OCI-LY3 (cell line): ENCODE measurements at regions not wholly inside any gene's neighbourhood (a gene's known extent, or its start where the extent isn't known, plus 50 kb on each side); places are given as distances from the start of the nearest gene placed in this dataset.

Source experiments
- H2AFZ ChIP-seq: fragments of 200-600, 300-600 bp; shearing (Covaris generic); 2 replicates; pipeline ENCODE4 v1.6.0; 2014; ENCODE audit warnings: antibody characterized with exemption, low read depth, low read length
- H3K27ac ChIP-seq: fragments of 200-600, 300-600 bp; sonication (generic); 2 replicates; pipeline ENCODE4 v1.5.1; 2014; ENCODE audit warnings: mild to moderate bottlenecking, low read length, moderate library complexity, mixed read lengths
- H3K27me3 ChIP-seq: fragments of 200-600, 300-600 bp; sonication (generic); 2 replicates; pipeline ENCODE4 v1.6.1; 2014; ENCODE audit warnings: low read depth, low read length, mixed read lengths
- H3K36me3 ChIP-seq: fragments of 200-600, 300-600 bp; sonication (generic); replicated peaks from 2 replicates; pipeline ENCODE3; 2014; ENCODE audit warnings: low read depth, low read length, mixed read lengths
- H3K4me1 ChIP-seq: fragments of 300-600, 200-600 bp; sonication (generic); 2 replicates; pipeline ENCODE4 v1.6.1; 2014; ENCODE audit warnings: low read length, mixed read lengths
- H3K4me2 ChIP-seq: fragments of 200-600, 300-600 bp; sonication (generic); 2 replicates; pipeline ENCODE4 v1.6.1; 2014; ENCODE audit warnings: low read length, mixed read lengths
- H3K4me3 ChIP-seq: fragments of 300-600, 200-600 bp; sonication (generic); 2 replicates; pipeline ENCODE4 v1.5.1; 2014; ENCODE audit warnings: antibody characterized with exemption, mild to moderate bottlenecking, low read length, moderate library complexity
- H3K79me2 ChIP-seq: fragments of 300-600, 200-600 bp; shearing (Covaris generic); 2 replicates; pipeline ENCODE4 v1.6.1; 2014; ENCODE audit warnings: mild to moderate bottlenecking, low read length, mixed read lengths
- H3K9ac ChIP-seq: fragments of 300-600, 200-600 bp; shearing (Covaris generic); 2 replicates; pipeline ENCODE4 v1.6.0; 2014; ENCODE audit warnings: mild to moderate bottlenecking, low read length, moderate library complexity
- H3K9me3 ChIP-seq: fragments of 200-600, 300-600 bp; shearing (Covaris generic); 2 replicates; pipeline ENCODE4 v1.6.1; 2014; ENCODE audit warnings: low read length, mixed read lengths; ENCODE audit not compliant: insufficient read depth
- H4K20me1 ChIP-seq: fragments of 200-600, 300-600 bp; sonication (generic); 2 replicates; pipeline ENCODE4 v1.6.1; 2016; ENCODE audit warnings: low read length, mixed read lengths; ENCODE audit not compliant: insufficient read depth
- EZH2phosphoT487 ChIP-seq: fragments of 200-600 bp; shearing (Covaris generic); IDR thresholded peaks from 2 replicates; pipeline ENCODE4 v1.6.1; 2018; ENCODE audit warnings: antibody characterized with exemption, mixed run types, low read depth
- TF ChIP-seq, protein P1 (sequence below): fragments of 200-600, 300-600 bp; sonication (generic); IDR thresholded peaks from 2 replicates; pipeline ENCODE4 v1.5.1; 2014; ENCODE audit warnings: antibody characterized with exemption, low read length, low read depth

DNA sequence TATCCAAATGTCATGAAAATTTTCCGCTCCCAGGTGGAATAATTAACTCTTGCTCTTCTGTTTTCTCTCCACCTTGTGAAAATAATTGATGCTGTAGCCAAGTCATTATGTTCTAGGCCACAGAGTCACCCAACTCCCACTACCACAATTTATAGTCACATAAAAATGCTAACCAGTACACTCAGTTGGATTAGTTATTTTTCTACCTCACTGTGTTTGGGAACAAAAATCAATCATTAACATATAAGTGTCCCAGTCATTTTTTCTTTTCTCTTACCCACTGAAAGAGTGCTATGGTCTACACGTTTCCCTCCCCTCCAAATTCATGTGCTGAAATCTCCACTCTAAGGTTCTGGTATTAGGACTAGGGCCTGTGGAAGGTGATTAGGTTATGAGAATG, 255.6 kb upstream of the LMCD1 start:
- Histone ChIP-seq H3K4me2 (no peak overlapping the region), H3K79me2 (no peaks in the 10 kb centered on the region), H3K9ac (no peak overlapping the region), H2AFZ (no peak overlapping the region), H3K9me3 (no peaks in the 10 kb centered on the region), H3K27me3 (no peaks in the 10 kb centered on the region), H3K4me1 (no peaks in the 10 kb centered on the region), H4K20me1 (no peaks in the 10 kb centered on the region), H3K36me3 (no peaks in the 10 kb centered on the region), H3K4me3 (no peak overlapping the region), H3K27ac (no peak overlapping the region)
- TF ChIP-seq, protein P1, sequence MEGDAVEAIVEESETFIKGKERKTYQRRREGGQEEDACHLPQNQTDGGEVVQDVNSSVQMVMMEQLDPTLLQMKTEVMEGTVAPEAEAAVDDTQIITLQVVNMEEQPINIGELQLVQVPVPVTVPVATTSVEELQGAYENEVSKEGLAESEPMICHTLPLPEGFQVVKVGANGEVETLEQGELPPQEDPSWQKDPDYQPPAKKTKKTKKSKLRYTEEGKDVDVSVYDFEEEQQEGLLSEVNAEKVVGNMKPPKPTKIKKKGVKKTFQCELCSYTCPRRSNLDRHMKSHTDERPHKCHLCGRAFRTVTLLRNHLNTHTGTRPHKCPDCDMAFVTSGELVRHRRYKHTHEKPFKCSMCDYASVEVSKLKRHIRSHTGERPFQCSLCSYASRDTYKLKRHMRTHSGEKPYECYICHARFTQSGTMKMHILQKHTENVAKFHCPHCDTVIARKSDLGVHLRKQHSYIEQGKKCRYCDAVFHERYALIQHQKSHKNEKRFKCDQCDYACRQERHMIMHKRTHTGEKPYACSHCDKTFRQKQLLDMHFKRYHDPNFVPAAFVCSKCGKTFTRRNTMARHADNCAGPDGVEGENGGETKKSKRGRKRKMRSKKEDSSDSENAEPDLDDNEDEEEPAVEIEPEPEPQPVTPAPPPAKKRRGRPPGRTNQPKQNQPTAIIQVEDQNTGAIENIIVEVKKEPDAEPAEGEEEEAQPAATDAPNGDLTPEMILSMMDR, result no peak
- TF ChIP-seq EZH2phosphoT487, result no peak

DNA sequence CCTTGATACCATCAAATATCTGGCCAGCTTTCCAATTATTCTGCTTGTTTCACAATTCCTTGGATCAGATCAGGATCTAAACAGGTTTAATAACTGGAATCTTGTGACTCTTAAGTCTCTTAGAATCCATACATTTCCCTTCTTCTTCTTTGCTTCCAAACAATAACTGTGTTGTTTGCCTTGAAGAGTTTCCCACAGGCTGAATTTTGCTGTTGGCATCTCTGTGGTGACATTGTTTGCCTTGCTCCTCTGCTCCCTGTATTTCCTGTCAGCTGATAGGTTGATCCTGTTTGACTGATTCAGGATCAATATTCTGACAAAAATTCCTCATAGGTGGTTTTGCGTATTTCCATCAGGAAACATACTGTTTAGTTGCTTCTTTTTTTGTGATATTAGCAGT, 248.4 kb upstream of the LMCD1 start:
- Histone ChIP-seq H4K20me1 (no peaks in the 10 kb centered on the region), H3K27ac (no peak overlapping the region), H3K4me1 (no peaks in the 10 kb centered on the region), H3K4me3 (no peak overlapping the region), H3K79me2 (no peaks in the 10 kb centered on the region), H2AFZ (no peak overlapping the region), H3K36me3 (no peaks in the 10 kb centered on the region), H3K9ac (no peak overlapping the region), H3K4me2 (no peak overlapping the region), H3K9me3 (no peaks in the 10 kb centered on the region), H3K27me3 (no peaks in the 10 kb centered on the region)
- no peak for TF ChIP-seq EZH2phosphoT487
- TF ChIP-seq, protein P1, result no peak

DNA sequence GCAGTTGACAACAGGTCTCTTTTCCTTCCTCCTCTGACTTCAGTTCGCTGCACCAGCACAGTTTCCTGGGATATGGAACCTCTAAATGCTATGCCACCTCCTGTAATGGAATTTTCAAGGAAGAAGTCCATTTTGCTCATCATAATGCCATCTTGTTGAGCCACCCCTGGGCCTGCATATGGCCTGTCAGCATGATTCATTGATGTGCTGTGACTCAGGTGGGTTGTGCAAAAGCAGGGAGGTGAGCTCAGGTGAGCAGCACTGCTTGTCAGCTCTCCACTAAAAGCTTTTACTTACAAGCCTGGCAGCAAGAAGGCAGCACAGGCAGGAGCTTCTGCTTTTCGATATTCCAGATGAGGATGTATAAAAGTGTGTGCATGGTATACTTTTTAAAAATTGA, 247.1 kb upstream of the LMCD1 start:
- Histone ChIP-seq H3K9me3 (no peaks in the 10 kb centered on the region), H4K20me1 (no peaks in the 10 kb centered on the region), H3K4me1 (no peaks in the 10 kb centered on the region), H3K4me2 (no peak overlapping the region), H3K4me3 (no peak overlapping the region), H2AFZ (no peak overlapping the region), H3K36me3 (no peaks in the 10 kb centered on the region), H3K27me3 (no peaks in the 10 kb centered on the region), H3K9ac (no peak overlapping the region), H3K27ac (no peak overlapping the region), H3K79me2 (no peaks in the 10 kb centered on the region)
- TF ChIP-seq, protein P1, result no peak
- no peak for TF ChIP-seq EZH2phosphoT487

DNA sequence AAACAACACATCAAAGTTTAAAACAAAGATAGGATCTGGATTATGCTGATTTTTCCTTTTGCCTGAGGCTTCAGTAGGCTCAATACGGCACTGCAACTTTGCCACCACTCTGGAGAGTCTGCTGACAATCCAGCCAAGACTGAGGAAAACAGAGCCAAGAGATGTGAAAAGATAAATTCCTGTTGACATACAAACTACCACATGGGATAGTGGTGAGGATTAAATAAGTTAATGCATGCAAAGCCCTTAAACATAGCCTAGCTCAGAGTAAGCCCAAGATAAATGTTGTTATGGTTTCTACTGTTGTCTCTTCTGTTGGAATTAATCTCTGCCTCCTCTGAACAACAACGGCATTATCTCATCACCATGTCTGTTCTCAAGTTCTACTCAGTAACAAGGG, 245.9 kb upstream of the LMCD1 start:
- no peaks in the 10 kb centered on the region for H3K36me3 ChIP-seq
- no peaks in the 10 kb centered on the region for H3K9me3 ChIP-seq
- no peaks in the 10 kb centered on the region for H3K79me2 ChIP-seq
- H2AFZ ChIP-seq, result no peak overlapping the region
- H3K4me2 ChIP-seq, result no peak overlapping the region
- no peak overlapping the region for H3K4me3 ChIP-seq
- no peaks in the 10 kb centered on the region for H4K20me1 ChIP-seq
- TF ChIP-seq EZH2phosphoT487, result no peak
- TF ChIP-seq, protein P1, result no peak
- H3K27ac ChIP-seq, result no peak overlapping the region
- H3K9ac ChIP-seq, result no peak overlapping the region
- H3K4me1 ChIP-seq, result no peaks in the 10 kb centered on the region
- no peaks in the 10 kb centered on the region for H3K27me3 ChIP-seq
